ENCODE measurements at regions not wholly inside any gene's neighbourhood (a gene's known extent, or its start where the extent isn't known, plus 50 kb on each side); places are given as distances from the start of the nearest gene placed in this dataset.

- DNase-seq (ENCODE audit: low read depth), result peak; percentile 18
Measured at GRCh38 chr15:46312133-46312740, 677.4 kb downstream of the SQOR start.

DNA sequence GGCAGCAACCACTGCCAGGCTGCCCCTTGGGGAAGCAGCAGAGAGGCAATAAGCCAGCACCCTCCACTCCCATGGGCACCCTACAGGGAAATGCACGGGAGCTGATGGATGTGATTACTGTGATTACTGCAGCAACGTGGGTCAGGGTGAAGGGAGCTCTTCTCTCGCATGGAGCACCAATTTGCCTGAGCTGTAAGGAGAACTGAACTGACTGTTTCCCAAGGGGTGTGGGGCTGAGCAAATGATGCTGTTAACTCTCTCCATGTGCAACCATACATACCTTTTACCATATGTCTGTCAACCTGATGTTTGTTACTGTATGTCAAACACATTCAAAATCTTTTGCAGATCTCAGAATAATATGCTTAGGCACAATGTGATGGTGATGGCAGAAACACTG is 680.6 kb downstream of the SQOR start:
- DNase-seq (ENCODE audit: low read depth), result no peak

DNA sequence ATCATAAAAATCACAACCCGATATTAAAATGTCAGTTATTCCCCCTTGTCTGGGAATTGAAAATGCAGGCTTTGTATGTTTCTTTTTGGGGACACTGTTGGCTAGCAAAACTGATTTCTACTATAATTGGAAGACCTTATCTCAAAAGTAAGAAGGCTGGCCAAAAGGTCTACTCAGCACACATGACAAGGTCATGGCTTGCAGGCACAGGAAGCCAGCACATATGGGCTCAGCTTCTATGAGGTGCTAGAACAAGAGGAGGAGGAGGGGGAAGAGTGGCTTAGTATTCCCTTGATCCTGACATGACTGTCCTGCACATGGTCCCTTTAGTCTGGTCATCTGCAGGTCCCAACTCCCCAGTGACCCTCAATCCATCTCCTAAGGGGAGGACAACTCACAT is 681.2 kb downstream of the SQOR start:
- DNase-seq (ENCODE audit: low read depth), result no peak

GRCh38 chr15:46317029-46317428 is 682.2 kb downstream of the SQOR start:
- no peak for DNase-seq (ENCODE audit: low read depth)

DNA sequence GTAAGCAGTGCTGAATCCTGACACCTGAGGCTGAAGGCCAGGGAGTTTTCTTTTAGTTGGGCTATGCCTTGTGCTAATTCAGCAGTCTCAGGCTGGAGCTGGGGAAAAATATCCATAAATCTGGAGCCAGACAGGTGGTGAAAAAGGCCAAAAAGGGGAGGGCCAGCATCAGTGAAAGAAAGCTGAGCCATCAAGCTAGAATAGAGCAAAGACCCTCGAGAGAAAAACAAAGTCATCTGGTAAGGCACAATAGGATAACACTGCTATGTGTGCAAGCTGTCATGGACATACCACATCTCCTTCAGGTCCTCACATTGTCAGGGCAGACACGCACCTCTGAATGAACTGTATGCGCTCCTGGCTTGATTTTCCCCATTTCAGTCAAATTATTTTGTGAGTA is 687.9 kb downstream of the SQOR start:
- DNase-seq (ENCODE audit: low read depth), result no peak

- DNase-seq (ENCODE audit: low read depth), result no peak
Measured at GRCh38 chr15:46326173-46326572, 691.3 kb downstream of the SQOR start.

- DNase-seq (ENCODE audit: low read depth), result no peak
Measured at GRCh38 chr15:46328821-46329220, 694.0 kb downstream of the SQOR start.

GRCh38 chr15:46329876-46330275 is 695.0 kb downstream of the SQOR start:
- DNase-seq (ENCODE audit: low read depth), result no peak

DNA sequence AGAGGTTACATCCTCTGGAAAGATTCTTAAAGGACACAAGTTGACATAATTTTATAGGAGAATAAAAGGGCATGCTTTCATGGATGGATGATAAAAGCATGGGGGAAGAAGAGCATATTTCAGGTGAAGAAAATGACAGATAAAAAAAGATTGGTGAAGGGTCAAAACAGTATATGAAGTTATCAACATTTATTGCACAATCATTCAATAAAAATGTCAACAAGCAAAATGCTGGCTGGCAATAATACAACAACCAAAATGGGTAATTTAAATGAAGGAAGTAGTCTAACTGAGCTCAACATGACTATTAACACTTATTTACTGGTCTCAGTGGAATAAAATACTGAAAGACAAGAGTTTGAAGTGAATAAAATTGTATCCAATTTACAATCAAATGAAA is 696.7 kb downstream of the SQOR start:
- no peak for DNase-seq (ENCODE audit: low read depth)

- DNase-seq (ENCODE audit: low read depth), result no peak
Measured at GRCh38 chr15:46343196-46343935, 708.5 kb downstream of the SQOR start.

DNA sequence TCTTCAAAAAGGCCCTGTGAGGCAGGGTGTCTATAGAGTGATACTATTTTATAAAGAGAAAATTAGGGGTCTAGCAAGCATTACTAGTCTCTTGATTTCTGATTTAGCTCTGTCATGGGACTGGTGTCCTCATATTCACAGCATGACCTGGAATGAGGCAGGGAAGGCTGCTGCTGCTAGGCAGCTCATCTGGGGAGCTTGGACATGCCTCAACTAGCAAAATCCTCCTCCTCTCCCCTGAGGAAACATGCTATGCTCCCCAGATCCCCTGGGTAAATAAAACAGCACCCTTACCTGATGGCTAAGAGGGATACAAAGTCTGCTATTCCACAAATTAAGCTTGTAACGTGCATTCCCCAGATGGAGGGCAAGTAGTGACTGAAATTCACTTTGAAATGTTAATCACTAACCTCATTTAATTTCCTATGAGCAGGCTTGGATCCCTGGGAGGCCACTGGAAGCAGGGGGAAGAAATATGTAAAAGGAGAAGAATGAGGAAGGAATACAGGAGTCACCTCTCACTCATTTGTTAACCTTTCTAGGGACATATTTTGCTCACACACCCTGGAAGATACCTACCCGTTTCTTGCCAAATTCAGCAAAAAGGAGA is 709.4 kb downstream of the SQOR start:
- DNase-seq (ENCODE audit: low read depth), result no peak

- DNase-seq (ENCODE audit: low read depth), result no peak
Measured at GRCh38 chr15:46344915-46345314, 710.1 kb downstream of the SQOR start.

- DNase-seq (ENCODE audit: low read depth), result no peak
Measured at GRCh38 chr15:46354443-46354842, 719.6 kb downstream of the SQOR start.

DNA sequence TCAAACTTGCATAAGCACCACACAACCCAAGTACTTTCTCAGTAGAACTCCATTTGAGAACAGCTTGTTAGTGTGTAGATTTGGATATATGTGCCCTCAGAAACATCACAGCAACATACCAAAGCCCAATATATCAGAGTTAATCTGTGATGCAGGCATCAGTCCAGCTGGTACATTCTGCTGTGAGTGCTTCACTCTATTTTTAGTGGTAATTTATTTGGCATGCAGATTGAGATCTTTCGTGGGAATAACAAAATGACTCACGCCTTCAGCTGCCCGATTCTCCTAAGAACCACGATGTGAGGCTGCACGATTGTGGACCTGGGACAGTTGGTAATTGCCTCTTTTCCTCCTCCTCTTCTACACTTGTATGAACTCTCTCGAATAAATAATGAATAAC is 730.7 kb downstream of the SQOR start:
- DNase-seq (ENCODE audit: low read depth), result no peak

- no peak for DNase-seq (ENCODE audit: low read depth)
Measured at GRCh38 chr15:46366360-46367007, 731.7 kb downstream of the SQOR start.

DNA sequence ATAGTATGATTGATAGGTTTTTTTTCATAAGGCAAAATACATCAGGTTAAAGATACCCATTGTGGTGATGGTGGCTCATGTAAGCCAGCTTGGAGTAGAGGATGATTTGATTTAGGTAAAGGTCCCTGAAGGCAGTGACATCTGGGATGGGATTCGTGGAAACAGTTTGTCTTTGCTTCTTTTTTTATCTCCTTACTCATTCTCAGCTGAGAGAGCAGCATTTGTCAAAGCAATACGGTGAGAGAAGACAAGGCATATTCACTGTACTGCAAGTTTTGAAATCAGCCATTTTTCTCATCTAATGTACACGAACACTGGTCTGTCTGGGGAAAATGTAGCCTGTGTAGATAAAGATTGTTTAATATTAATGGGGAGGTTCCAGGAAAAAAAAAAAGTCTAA is 749.1 kb downstream of the SQOR start:
- no peak for DNase-seq (ENCODE audit: low read depth)

DNA sequence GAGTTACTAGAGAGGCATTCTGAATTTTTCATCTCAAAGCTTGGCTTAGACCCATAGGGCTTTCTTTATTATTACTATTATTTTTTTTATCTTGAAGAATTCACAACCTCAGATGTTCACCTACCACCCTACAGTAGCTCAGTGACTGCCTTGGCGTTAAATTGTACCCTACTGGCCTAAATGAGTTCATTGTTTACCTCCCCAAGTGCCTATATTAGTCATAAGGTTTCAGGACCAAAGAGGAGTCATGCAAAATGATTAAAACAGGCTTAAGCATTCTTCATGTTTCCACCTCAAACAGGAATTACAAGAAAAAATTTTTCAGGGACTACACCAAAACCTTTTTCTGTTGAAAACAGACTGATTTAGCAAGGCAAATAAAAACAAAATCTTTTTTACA is 751.5 kb downstream of the SQOR start:
- no peak for DNase-seq (ENCODE audit: low read depth)

DNA sequence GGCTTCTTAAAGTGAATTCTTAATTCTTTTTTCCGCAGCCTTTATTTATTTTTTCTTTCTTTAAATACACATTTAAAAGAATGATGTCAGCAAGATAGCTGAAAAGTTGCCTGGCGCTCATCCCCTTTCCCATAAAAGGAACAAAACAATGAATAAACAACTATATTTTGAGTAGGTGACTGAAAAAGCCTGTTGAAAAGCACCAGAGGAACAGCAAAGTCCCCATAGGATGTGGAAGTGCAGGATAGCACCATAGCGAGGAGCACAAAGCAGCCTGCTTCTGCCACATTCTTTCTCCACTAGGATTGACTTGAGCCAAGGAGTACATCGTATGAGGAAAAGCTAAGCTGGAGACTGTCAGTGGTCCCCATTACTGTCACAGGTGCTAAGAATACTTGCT is 754.9 kb downstream of the SQOR start:
- DNase-seq (ENCODE audit: low read depth), result no peak

GRCh38 chr15:46394463-46394862 is 759.6 kb downstream of the SQOR start:
- DNase-seq (ENCODE audit: low read depth), result no peak

GRCh38 chr15:46408312-46408711 is 773.5 kb downstream of the SQOR start:
- DNase-seq (ENCODE audit: low read depth), result no peak

- DNase-seq (ENCODE audit: low read depth), result no peak
Measured at GRCh38 chr15:46409841-46410301, 775.0 kb downstream of the SQOR start.

DNA sequence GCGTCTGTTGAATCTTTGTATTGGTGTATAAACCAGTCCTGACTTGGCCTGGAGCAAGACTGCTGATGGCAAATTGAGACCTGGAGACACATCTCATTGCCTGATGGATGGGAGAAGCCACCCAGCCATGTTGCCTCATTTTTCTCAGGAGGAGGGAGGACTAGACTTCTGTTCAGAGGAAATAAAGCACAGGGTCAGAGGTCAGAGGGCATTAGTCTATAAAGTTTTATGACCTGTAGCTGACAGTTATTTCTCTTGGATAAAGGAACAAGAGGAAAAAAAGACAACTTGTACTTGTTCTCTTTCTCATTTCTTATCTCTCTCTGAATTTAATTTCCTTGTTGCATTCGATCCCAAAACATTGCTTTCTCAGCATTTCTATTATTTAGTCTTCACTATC is 775.9 kb downstream of the SQOR start:
- no peak for DNase-seq (ENCODE audit: low read depth)

- DNase-seq (ENCODE audit: low read depth), result no peak
Measured at GRCh38 chr15:46411900-46412299, 777.1 kb downstream of the SQOR start.
